ENCODE measurements at regions not wholly inside any gene's neighbourhood (a gene's known extent, or its start where the extent isn't known, plus 50 kb on each side); places are given as distances from the start of the nearest gene placed in this dataset.

DNA sequence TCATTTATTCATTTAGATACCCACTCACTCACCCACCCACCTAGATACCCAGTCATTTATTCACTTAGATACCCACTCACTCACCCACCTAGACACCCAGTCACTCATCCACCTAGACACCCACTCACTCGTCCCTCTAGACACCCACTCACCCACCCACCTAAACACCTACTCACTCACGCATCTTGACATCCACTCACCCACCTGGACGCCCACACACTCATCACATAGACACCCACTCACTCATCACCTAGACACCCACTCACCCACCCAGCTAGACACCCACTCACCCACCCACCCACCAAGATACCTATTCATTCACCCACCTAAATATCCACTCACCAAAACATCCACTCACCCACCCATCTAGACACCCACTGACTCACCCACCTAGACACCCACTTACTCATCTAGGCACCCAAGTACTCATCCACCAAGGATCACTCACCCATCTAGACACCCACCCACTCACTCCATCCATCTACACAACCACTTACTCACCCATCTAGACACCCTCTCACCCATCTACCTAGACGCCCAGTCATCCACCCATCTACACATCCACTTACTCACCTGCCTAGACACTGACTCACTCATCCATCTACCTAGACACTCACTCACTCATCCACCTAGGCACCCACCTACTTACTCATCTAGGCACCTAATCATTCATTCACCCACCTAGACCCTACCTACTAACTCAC lies 723.7 kb upstream of the RAB6C start:
- TF ChIP-seq ZNF737 (CRISPR knock-in tag; IDR thresholded peaks at IDR 0.05; ENCODE audit: borderline replicate concordance): no peak
- TF ChIP-seq, protein P1, sequence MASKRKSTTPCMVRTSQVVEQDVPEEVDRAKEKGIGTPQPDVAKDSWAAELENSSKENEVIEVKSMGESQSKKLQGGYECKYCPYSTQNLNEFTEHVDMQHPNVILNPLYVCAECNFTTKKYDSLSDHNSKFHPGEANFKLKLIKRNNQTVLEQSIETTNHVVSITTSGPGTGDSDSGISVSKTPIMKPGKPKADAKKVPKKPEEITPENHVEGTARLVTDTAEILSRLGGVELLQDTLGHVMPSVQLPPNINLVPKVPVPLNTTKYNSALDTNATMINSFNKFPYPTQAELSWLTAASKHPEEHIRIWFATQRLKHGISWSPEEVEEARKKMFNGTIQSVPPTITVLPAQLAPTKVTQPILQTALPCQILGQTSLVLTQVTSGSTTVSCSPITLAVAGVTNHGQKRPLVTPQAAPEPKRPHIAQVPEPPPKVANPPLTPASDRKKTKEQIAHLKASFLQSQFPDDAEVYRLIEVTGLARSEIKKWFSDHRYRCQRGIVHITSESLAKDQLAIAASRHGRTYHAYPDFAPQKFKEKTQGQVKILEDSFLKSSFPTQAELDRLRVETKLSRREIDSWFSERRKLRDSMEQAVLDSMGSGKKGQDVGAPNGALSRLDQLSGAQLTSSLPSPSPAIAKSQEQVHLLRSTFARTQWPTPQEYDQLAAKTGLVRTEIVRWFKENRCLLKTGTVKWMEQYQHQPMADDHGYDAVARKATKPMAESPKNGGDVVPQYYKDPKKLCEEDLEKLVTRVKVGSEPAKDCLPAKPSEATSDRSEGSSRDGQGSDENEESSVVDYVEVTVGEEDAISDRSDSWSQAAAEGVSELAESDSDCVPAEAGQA (IDR thresholded peaks at IDR 0.05; ENCODE audit: low read depth): no peak
- TF ChIP-seq, protein P1 (CRISPR knock-in tag; IDR thresholded peaks at IDR 0.05; ENCODE audit: borderline replicate concordance): no peak
- no peak for TF ChIP-seq FOXM1 (CRISPR knock-in tag; IDR thresholded peaks at IDR 0.05)
- TF ChIP-seq EZH2 (conservative IDR thresholded peaks at IDR 0.05; ENCODE audit: low read depth, low read length): no peak
- TF ChIP-seq NPAS2 (CRISPR knock-in tag; IDR thresholded peaks at IDR 0.05; ENCODE audit: borderline replicate concordance): no peak
- TF ChIP-seq ZNF343 (CRISPR knock-in tag; IDR thresholded peaks at IDR 0.05): no peak
- no peak for TF ChIP-seq TRIM24 (CRISPR knock-in tag; IDR thresholded peaks at IDR 0.05)
